K562 (cell line): ENCODE measurements at regions not wholly inside any gene's neighbourhood (a gene's known extent, or its start where the extent isn't known, plus 50 kb on each side); places are given as distances from the start of the nearest gene placed in this dataset.

ENCODE experiments used
- ATAC-seq: fragments of 200-7000 bp; cut with Tn5 transposase; 3 replicates; pipeline ENCODE4 v1.9.1; 2020; ENCODE audit warnings: moderate library complexity
- BruUV-seq: library from RNA; stranded (reverse); fragments of 400-500 nt; replicated peaks from 2 replicates; lab custom pipeline; 2021; lab: Mats Ljungman, UMichigan
- CTCF ChIA-PET: fragments of 300-600 bp; formaldehyde crosslinking; extraction: SDS; loops from one replicate; lab custom pipeline; 2021; ENCODE audit warnings: low intra/inter-chr PET ratio; lab: Yijun Ruan, JAX
- POLR2A ChIA-PET: fragments of 300-600, 350-650 bp; sonication (Branson Sonifier 250); formaldehyde crosslinking; extraction: SDS; loops from one replicate; lab custom pipeline; 2021; ENCODE audit warnings: antibody characterized with exemption, inconsistent platforms; lab: Yijun Ruan, JAX
- DNase-seq, 4 experiments: peaks; one replicate each; pipeline versions ENCODE4 v3.0.0 to v3.0.0-alpha.2; 2011 to 2018; ENCODE audit warnings: low spot score in 3 of 4, mixed read lengths in 3 of 4; ENCODE audit errors: extremely low read depth in 1 of 4
- FAIRE-seq: peaks from 2 replicates; lab custom pipeline; 2011; peaks lifted over from hg19 to GRCh38; lab: Jason Lieb, UNC
- H2AFZ ChIP-seq: 2 replicates; pipeline ENCODE4 v1.6.0; 2011; ENCODE audit warnings: low read depth, low read length, control low read depth, inconsistent platforms
- H3K27ac ChIP-seq: fragments of 200-600 bp; 3 replicates; pipeline ENCODE4 v1.8.0; 2011; ENCODE audit warnings: low read depth, mild to moderate bottlenecking, control low read depth, inconsistent platforms, low read length, moderate library complexity, mixed read lengths; ENCODE audit errors: extremely low read depth
- H3K27me3 ChIP-seq, 2 experiments: fragments of 300-600 bp in 1 of 2; 2 replicates in 1 of 2; 3 replicates in 1 of 2; pipeline versions ENCODE4 v1.6.0 to v1.8.0; 2011; ENCODE audit warnings: inconsistent platforms in 2 of 2, low read length in 2 of 2, mild to moderate bottlenecking in 1 of 2, mixed read lengths in 1 of 2, moderate library complexity in 1 of 2; ENCODE audit not compliant: control insufficient read depth in 2 of 2, insufficient read depth in 2 of 2
- H3K36me3 ChIP-seq: fragments of 300-600 bp; 3 replicates; pipeline ENCODE4 v1.8.0; 2011; ENCODE audit warnings: mild to moderate bottlenecking, low read length, inconsistent platforms; ENCODE audit not compliant: control insufficient read depth, insufficient read depth
- H3K4me1 ChIP-seq, 2 experiments: fragments of 200-600 bp in 1 of 2; replicated peaks in 1 of 2; 2 replicates in 1 of 2; 3 replicates in 1 of 2; pipeline versions ENCODE4 v1.5.1 to v1.8.0; 2011; ENCODE audit warnings: inconsistent platforms in 2 of 2, low read length in 2 of 2, mild to moderate bottlenecking in 1 of 2, mixed read lengths in 1 of 2, moderate library complexity in 1 of 2; ENCODE audit not compliant: control insufficient read depth in 2 of 2, insufficient read depth in 2 of 2
- H3K4me2 ChIP-seq: 2 replicates; pipeline ENCODE4 v1.6.1; 2011; ENCODE audit warnings: low read length, control low read depth, inconsistent platforms, mixed read lengths; ENCODE audit not compliant: insufficient read depth
- H3K4me3 ChIP-seq: fragments of 200-600 bp; sonication (generic), shearing (Covaris generic); 2 replicates; pipeline ENCODE4 v1.5.1; 2016; ENCODE audit warnings: control low read depth, inconsistent platforms
- H3K79me2 ChIP-seq: fragments of 200-600 bp; 3 replicates; pipeline ENCODE4 v1.8.0; 2011; ENCODE audit warnings: low read length, inconsistent platforms; ENCODE audit not compliant: control insufficient read depth, insufficient read depth
- H3K9ac ChIP-seq, 2 experiments: 2 replicates each; pipeline versions ENCODE4 v1.6.0 to v1.6.1; 2011; ENCODE audit warnings: low read depth in 2 of 2, low read length in 2 of 2, control low read depth in 1 of 2, inconsistent platforms in 1 of 2, mild to moderate bottlenecking in 1 of 2, mixed read lengths in 1 of 2; ENCODE audit not compliant: insufficient read depth in 1 of 2
- H3K9me1 ChIP-seq: one replicate; pipeline ENCODE4 v1.6.0; 2011; ENCODE audit warnings: inconsistent platforms, mild to moderate bottlenecking, low read length, moderate library complexity; ENCODE audit not compliant: control insufficient read depth, insufficient read depth
- H3K9me3 ChIP-seq: replicated peaks from 2 replicates; pipeline ENCODE4 v1.5.1; 2011; ENCODE audit warnings: low read depth, low read length, inconsistent platforms; ENCODE audit not compliant: control insufficient read depth, insufficient read depth
- H4K20me1 ChIP-seq: replicated peaks from 2 replicates; pipeline ENCODE4 v1.6.1; 2011; ENCODE audit warnings: low read length, inconsistent platforms, mixed read lengths; ENCODE audit not compliant: control insufficient read depth, insufficient read depth
- AFF1 ChIP-seq, 2 experiments: fragments of 450-650 bp; IDR thresholded peaks; 2 replicates each; pipeline ENCODE4 v1.6.1; 2018; ENCODE audit warnings: mild to moderate bottlenecking in 2 of 2, low read depth in 1 of 2; ENCODE audit not compliant: partially characterized antibody in 2 of 2
- ARID1B ChIP-seq: fragments of 450-650 bp; IDR thresholded peaks from 2 replicates; pipeline ENCODE4 v1.6.1; 2016; ENCODE audit warnings: antibody characterized with exemption, mild to moderate bottlenecking, inconsistent platforms
- ATF4 ChIP-seq: fragments of 450-650 bp; formaldehyde crosslinking; IDR thresholded peaks from 2 replicates; pipeline ENCODE4 v1.4.0; 2022; ENCODE audit warnings: mild to moderate bottlenecking, moderate library complexity
- HSF4 ChIP-seq: fragments of 250-450 bp; sonication (Bioruptor Pico); IDR thresholded peaks from 2 replicates; pipeline ENCODE4 v2.1.2; 2022; ENCODE audit warnings: mild to moderate bottlenecking, moderate library complexity, borderline replicate concordance
- ID3 ChIP-seq, 2 experiments: fragments of 250-450 bp in 1 of 2; fragments of 450-650 bp in 1 of 2; sonication (Bioruptor Pico) in 1 of 2; IDR thresholded peaks; 2 replicates each; pipeline versions ENCODE4 v1.6.1 to v1.8.0; 2016 to 2021; ENCODE audit warnings: mild to moderate bottlenecking in 2 of 2, moderate library complexity in 2 of 2, missing compliant biosample characterization in 1 of 2, missing genetic modification characterization in 1 of 2
- MBD2 ChIP-seq: sonication (generic); IDR thresholded peaks from 2 replicates; pipeline ENCODE4 v1.6.1; 2016; ENCODE audit warnings: low read depth, borderline replicate concordance
- PCBP1 ChIP-seq: fragments of 200-400 bp; formaldehyde crosslinking; IDR thresholded peaks from 2 replicates; pipeline ENCODE4 v1.6.1; 2018; ENCODE audit warnings: mild to moderate bottlenecking, low read depth, low read length; ENCODE audit not compliant: poor library complexity, severe bottlenecking
- PHF20 ChIP-seq: fragments of 450-650 bp; IDR thresholded peaks from 2 replicates; pipeline ENCODE4 v1.6.1; 2018; ENCODE audit not compliant: partially characterized antibody
- POLR2AphosphoS2 ChIP-seq: IDR thresholded peaks from 2 replicates; pipeline ENCODE4 v1.6.1; 2012; ENCODE audit warnings: low read length, improper control_type of control experiment
- SNAPC5 ChIP-seq: fragments of 250-450 bp; sonication (Bioruptor Pico); IDR thresholded peaks from 2 replicates; pipeline ENCODE4 v1.8.0; 2021; ENCODE audit warnings: moderate library complexity, mild to moderate bottlenecking, inconsistent platforms
- SPI1 ChIP-seq: IDR thresholded peaks from 2 replicates; pipeline ENCODE4 v1.6.1; 2011; ENCODE audit warnings: low read depth, low read length, control low read depth, borderline replicate concordance
- SRSF1 ChIP-seq: fragments of 200-400 bp; formaldehyde crosslinking; IDR thresholded peaks from 2 replicates; pipeline ENCODE4 v1.6.1; 2017; ENCODE audit warnings: mild to moderate bottlenecking, low read depth, low read length, moderate library complexity
- SRSF7 ChIP-seq: fragments of 200-400 bp; formaldehyde crosslinking; optimal IDR thresholded peaks from 2 replicates; pipeline ENCODE3; 2017; ENCODE audit warnings: mild to moderate bottlenecking, low read depth, low read length
- TEAD2 ChIP-seq: fragments of 450-650 bp; IDR thresholded peaks from 2 replicates; pipeline ENCODE4 v1.6.1; 2016; ENCODE audit warnings: missing genetic modification characterization, control low read depth, missing compliant biosample characterization
- ZBTB33 ChIP-seq: sonication (generic); formaldehyde crosslinking; IDR thresholded peaks from 2 replicates; pipeline ENCODE4 v1.8.1; 2023; ENCODE audit warnings: mild to moderate bottlenecking, missing genetic modification reagents
- ZNF778 ChIP-seq: fragments of 450-650 bp; formaldehyde crosslinking; IDR thresholded peaks from 2 replicates; pipeline ENCODE4 v1.4.0; 2020; ENCODE audit warnings: mild to moderate bottlenecking, moderate library complexity
- WGBS: fragments of 100-300 bp; shearing (Covaris generic); methylation state at CpG from one replicate; pipeline ENCODE4 v1.1.6; 2016; ENCODE audit warnings: low coverage, mixed read lengths; ENCODE audit not compliant: insufficient coverage; ENCODE audit errors: missing lambda C conversion rate; 5-methylcytosine and 5-hydroxymethylcytosine counted together
- in situ Hi-C: fragments of 300-500 bp; cut with MboI; formaldehyde crosslinking; loops from 4 replicates; pipeline ENCODE4 v1.15.0; 2018; ENCODE audit warnings: inconsistent platforms, mixed read lengths
- intact Hi-C: fragments of 100-400 bp; cut with micrococcal nuclease; formaldehyde crosslinking; loops from 2 replicates; pipeline ENCODE4 v1.14.2; 2022

DNA sequence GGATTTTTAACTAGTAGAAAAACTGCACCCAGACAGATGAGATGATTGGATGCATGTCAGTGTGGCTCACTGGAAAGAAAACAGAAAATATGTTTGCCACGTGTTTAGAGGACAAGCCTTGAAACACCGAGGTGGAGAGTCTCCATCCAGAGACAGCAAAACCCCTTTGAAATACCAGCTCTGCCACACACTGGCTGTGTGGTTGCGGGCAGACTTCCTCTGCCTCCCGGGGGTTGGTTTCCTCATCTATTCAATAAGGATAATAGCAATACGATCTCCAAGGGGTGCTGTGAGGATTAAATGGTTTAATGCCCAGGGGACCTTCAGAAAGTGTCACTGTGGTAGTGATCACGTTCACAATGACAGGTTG is 67.2 kb upstream of the PARP1 start:
- peaks cover 43 to 73% of the 10 kb centered on the region in 2 experiments for H3K27me3 ChIP-seq
- H3K9ac ChIP-seq, result no peak overlapping the region
- BruUV-seq, result no TSS peak
- H3K4me1 ChIP-seq, result no peaks in the 10 kb centered on the region
- H2AFZ ChIP-seq, result no peak overlapping the region
- no peaks in the 10 kb centered on the region for H3K9me1 ChIP-seq
- FAIRE-seq, result no peak
- no peak overlapping the region for H3K4me3 ChIP-seq
- no peak overlapping the region for H3K27ac ChIP-seq
- H3K36me3 ChIP-seq, result no peaks in the 10 kb centered on the region
- POLR2A ChIA-PET, result interaction anchor here (0.8 to 1.1 kb wide), 2 partner anchors 13 to 67 kb away, joined by 3 to 4 read pairs; partner anchors contain the start of gene PARP1
- no peak for ATAC-seq
- H3K79me2 ChIP-seq, result no peaks in the 10 kb centered on the region
- no peak for DNase-seq
- H3K9me3 ChIP-seq, result no peaks in the 10 kb centered on the region
- WGBS, result under 1% methylated on average over 6 of the region's 6 CpGs
- CTCF ChIA-PET, result no interaction called here
- no peaks in the 10 kb centered on the region for H4K20me1 ChIP-seq
- H3K4me2 ChIP-seq, result no peak overlapping the region
- in situ Hi-C loops (no loop called here), intact Hi-C loops (no loop called here)
- TF ChIP-seq TEAD2 (tag), result no peak
- TF ChIP-seq PHF20, result no peak
- TF ChIP-seq ARID1B, result no peak
- no peak for TF ChIP-seq ATF4 (CRISPR knock-in tag)
- TF ChIP-seq PCBP1, result no peak
- no peak for TF ChIP-seq SRSF7
- no peak for TF ChIP-seq ZNF778 (CRISPR knock-in tag)
- TF ChIP-seq SNAPC5 (CRISPR knock-in tag), result no peak
- no peak for TF ChIP-seq SRSF1
- no peak for TF ChIP-seq SPI1
- no peak for TF ChIP-seq HSF4 (CRISPR knock-in tag)
- no peak for TF ChIP-seq AFF1 (IDR thresholded peaks at IDR 0.05; ENCODE audit: low read depth in 1 of 2, partially characterized antibody in 2 of 2)
- TF ChIP-seq MBD2, result no peak
- no peak for TF ChIP-seq POLR2AphosphoS2
- TF ChIP-seq ID3 (CRISPR knock-in tag; IDR thresholded peaks at IDR 0.05), result no peak
- no peak for TF ChIP-seq ID3 (tag; IDR thresholded peaks at IDR 0.05)
- TF ChIP-seq ZBTB33 (CRISPR knock-in tag), result no peak
